Fibroblast of lung (primary cell): ENCODE measurements at regions not wholly inside any gene's neighbourhood (a gene's known extent, or its start where the extent isn't known, plus 50 kb on each side); places are given as distances from the start of the nearest gene placed in this dataset.
A peak's percentile ranks its signal among the peaks of the same experiment; 100 is the strongest.

Experiments used
- DNase-seq, 2 donors: peaks; one replicate each; pipeline versions ENCODE4 v3.0.0 to v3.0.0-alpha.2; 2010; ENCODE audit warnings: low read depth in 2 of 2
- H2AFZ ChIP-seq: 2 replicates; pipeline ENCODE4 v1.5.1; 2012; ENCODE audit warnings: low read length, control low read depth, inconsistent platforms
- H3K27ac ChIP-seq: 2 replicates; pipeline ENCODE4 v1.5.1; 2011; ENCODE audit warnings: low read length, control low read depth; ENCODE audit not compliant: insufficient read depth
- H3K27me3 ChIP-seq: 2 replicates; pipeline ENCODE4 v1.5.1; 2011; ENCODE audit warnings: mild to moderate bottlenecking, low read length; ENCODE audit not compliant: control insufficient read depth, insufficient read depth
- H3K36me3 ChIP-seq: 2 replicates; pipeline ENCODE4 v1.5.1; 2011; ENCODE audit warnings: low read length; ENCODE audit not compliant: control insufficient read depth, insufficient read depth
- H3K4me1 ChIP-seq: 2 replicates; pipeline ENCODE4 v1.5.1; 2011; ENCODE audit warnings: low read length; ENCODE audit not compliant: control insufficient read depth, insufficient read depth; ENCODE audit errors: extremely low read depth
- H3K4me2 ChIP-seq: 2 replicates; pipeline ENCODE4 v1.5.1; 2011; ENCODE audit warnings: low read length, control low read depth; ENCODE audit not compliant: insufficient read depth; ENCODE audit errors: extremely low read depth
- H3K4me3 ChIP-seq, 4 experiments: fragments of 200-600 bp in 1 of 4; sonication (generic) in 1 of 4; replicated peaks in 1 of 4; 2 replicates each; pipeline ENCODE4 v1.5.1; 2011 to 2016; ENCODE audit warnings: low read length in 4 of 4, low read depth in 3 of 4, mild to moderate bottlenecking in 3 of 4, control low read depth in 2 of 4, inconsistent platforms in 1 of 4, mixed read lengths in 1 of 4; ENCODE audit not compliant: insufficient read depth in 1 of 4; ENCODE audit errors: control extremely low read depth in 1 of 4
- H3K79me2 ChIP-seq: 2 replicates; pipeline ENCODE4 v1.5.1; 2012; ENCODE audit warnings: mild to moderate bottlenecking, low read length, inconsistent platforms; ENCODE audit not compliant: control insufficient read depth, insufficient read depth
- H3K9ac ChIP-seq: 2 replicates; pipeline ENCODE4 v1.5.1; 2011; ENCODE audit warnings: mild to moderate bottlenecking, low read length, control low read depth; ENCODE audit not compliant: insufficient read depth
- H3K9me3 ChIP-seq: 2 replicates; pipeline ENCODE4 v1.5.1; 2012; ENCODE audit warnings: low read depth, low read length; ENCODE audit not compliant: control insufficient read depth, insufficient read depth
- H4K20me1 ChIP-seq: 2 replicates; pipeline ENCODE4 v1.5.1; 2011; ENCODE audit warnings: low read length; ENCODE audit not compliant: control insufficient read depth, insufficient read depth; ENCODE audit errors: extremely low read depth
- EZH2 ChIP-seq: IDR thresholded peaks from 2 replicates; pipeline ENCODE4 v1.5.1; 2012; ENCODE audit warnings: low read length, control low read depth, mild to moderate bottlenecking; ENCODE audit errors: missing control alignments
- TF ChIP-seq, protein P1 (sequence below), 2 donors: IDR thresholded peaks in 1 of 2; conservative IDR thresholded peaks in 1 of 2; 1 replicate in 1 of 2; 2 replicates in 1 of 2; pipeline ENCODE4 v1.5.1; 2011 to 2012; ENCODE audit warnings: low read length in 2 of 2, control low read depth in 1 of 2, inconsistent platforms in 1 of 2, low read depth in 1 of 2, mild to moderate bottlenecking in 1 of 2

GRCh38 chr1:81560629-81561028, 240.1 kb upstream of the ADGRL2 start:
- TF ChIP-seq, protein P1, sequence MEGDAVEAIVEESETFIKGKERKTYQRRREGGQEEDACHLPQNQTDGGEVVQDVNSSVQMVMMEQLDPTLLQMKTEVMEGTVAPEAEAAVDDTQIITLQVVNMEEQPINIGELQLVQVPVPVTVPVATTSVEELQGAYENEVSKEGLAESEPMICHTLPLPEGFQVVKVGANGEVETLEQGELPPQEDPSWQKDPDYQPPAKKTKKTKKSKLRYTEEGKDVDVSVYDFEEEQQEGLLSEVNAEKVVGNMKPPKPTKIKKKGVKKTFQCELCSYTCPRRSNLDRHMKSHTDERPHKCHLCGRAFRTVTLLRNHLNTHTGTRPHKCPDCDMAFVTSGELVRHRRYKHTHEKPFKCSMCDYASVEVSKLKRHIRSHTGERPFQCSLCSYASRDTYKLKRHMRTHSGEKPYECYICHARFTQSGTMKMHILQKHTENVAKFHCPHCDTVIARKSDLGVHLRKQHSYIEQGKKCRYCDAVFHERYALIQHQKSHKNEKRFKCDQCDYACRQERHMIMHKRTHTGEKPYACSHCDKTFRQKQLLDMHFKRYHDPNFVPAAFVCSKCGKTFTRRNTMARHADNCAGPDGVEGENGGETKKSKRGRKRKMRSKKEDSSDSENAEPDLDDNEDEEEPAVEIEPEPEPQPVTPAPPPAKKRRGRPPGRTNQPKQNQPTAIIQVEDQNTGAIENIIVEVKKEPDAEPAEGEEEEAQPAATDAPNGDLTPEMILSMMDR (conservative IDR thresholded peaks at IDR 0.05 in 1 of 2, IDR thresholded peaks at IDR 0.05 in 1 of 2; ENCODE audit: low read depth in 1 of 2, low read length in 2 of 2) = no peak
- TF ChIP-seq EZH2 = no peak
- Histone ChIP-seq H2AFZ (no peak overlapping the region), H3K9me3 (no peaks in the 10 kb centered on the region), H3K9ac (no peak overlapping the region), H3K4me3 (no peak overlapping the region), H3K27me3 (no peaks in the 10 kb centered on the region), H3K4me1 (no peaks in the 10 kb centered on the region), H3K4me2 (no peak overlapping the region), H3K79me2 (no peaks in the 10 kb centered on the region), H4K20me1 (no peaks in the 10 kb centered on the region), H3K27ac (no peak overlapping the region), H3K36me3 (no peaks in the 10 kb centered on the region)
- DNase-seq = no peak

GRCh38 chr1:81559662-81560350, 240.9 kb upstream of the ADGRL2 start:
- Histone ChIP-seq H3K9ac (no peak overlapping the region), H3K27ac (no peak overlapping the region), H3K36me3 (no peaks in the 10 kb centered on the region), H3K4me2 (no peak overlapping the region), H3K4me3 (no peak overlapping the region), H2AFZ (no peak overlapping the region), H3K27me3 (no peaks in the 10 kb centered on the region), H3K79me2 (no peaks in the 10 kb centered on the region), H3K4me1 (no peaks in the 10 kb centered on the region), H4K20me1 (no peaks in the 10 kb centered on the region), H3K9me3 (no peaks in the 10 kb centered on the region)
- DNase-seq = peak in 1 of 2 donors; percentile 19
- TF ChIP-seq, protein P1 (conservative IDR thresholded peaks at IDR 0.05 in 1 of 2, IDR thresholded peaks at IDR 0.05 in 1 of 2; ENCODE audit: low read depth in 1 of 2, low read length in 2 of 2) = peak in 1 of 2 donors; percentile 32
- no peak for TF ChIP-seq EZH2

- H3K4me2 ChIP-seq = no peak overlapping the region
- TF ChIP-seq EZH2 = no peak
- TF ChIP-seq, protein P1 (conservative IDR thresholded peaks at IDR 0.05 in 1 of 2, IDR thresholded peaks at IDR 0.05 in 1 of 2; ENCODE audit: low read depth in 1 of 2, low read length in 2 of 2) = no peak
- H3K79me2 ChIP-seq = no peaks in the 10 kb centered on the region
- H3K4me1 ChIP-seq = no peaks in the 10 kb centered on the region
- no peaks in the 10 kb centered on the region for H4K20me1 ChIP-seq
- H3K9me3 ChIP-seq = no peaks in the 10 kb centered on the region
- no peak overlapping the region for H2AFZ ChIP-seq
- H3K27ac ChIP-seq = no peak overlapping the region
- no peak overlapping the region for H3K9ac ChIP-seq
- no peak overlapping the region for H3K4me3 ChIP-seq
- H3K27me3 ChIP-seq = no peaks in the 10 kb centered on the region
- no peak for DNase-seq
- H3K36me3 ChIP-seq = no peaks in the 10 kb centered on the region
Measured at GRCh38 chr1:81558291-81559076, 242.2 kb upstream of the ADGRL2 start.
